ENCODE measurements at regions not wholly inside any gene's neighbourhood (a gene's known extent, or its start where the extent isn't known, plus 50 kb on each side); places are given as distances from the start of the nearest gene placed in this dataset.

GRCh38 chr11:15497366-15497765 is 382.6 kb downstream of the INSC start:
- TF ChIP-seq, protein P1, sequence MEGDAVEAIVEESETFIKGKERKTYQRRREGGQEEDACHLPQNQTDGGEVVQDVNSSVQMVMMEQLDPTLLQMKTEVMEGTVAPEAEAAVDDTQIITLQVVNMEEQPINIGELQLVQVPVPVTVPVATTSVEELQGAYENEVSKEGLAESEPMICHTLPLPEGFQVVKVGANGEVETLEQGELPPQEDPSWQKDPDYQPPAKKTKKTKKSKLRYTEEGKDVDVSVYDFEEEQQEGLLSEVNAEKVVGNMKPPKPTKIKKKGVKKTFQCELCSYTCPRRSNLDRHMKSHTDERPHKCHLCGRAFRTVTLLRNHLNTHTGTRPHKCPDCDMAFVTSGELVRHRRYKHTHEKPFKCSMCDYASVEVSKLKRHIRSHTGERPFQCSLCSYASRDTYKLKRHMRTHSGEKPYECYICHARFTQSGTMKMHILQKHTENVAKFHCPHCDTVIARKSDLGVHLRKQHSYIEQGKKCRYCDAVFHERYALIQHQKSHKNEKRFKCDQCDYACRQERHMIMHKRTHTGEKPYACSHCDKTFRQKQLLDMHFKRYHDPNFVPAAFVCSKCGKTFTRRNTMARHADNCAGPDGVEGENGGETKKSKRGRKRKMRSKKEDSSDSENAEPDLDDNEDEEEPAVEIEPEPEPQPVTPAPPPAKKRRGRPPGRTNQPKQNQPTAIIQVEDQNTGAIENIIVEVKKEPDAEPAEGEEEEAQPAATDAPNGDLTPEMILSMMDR (IDR thresholded peaks at IDR 0.05) = no peak
- no peak for TF ChIP-seq POLR2A (IDR thresholded peaks at IDR 0.05)
